ENCODE measurements at regions not wholly inside any gene's neighbourhood (a gene's known extent, or its start where the extent isn't known, plus 50 kb on each side); places are given as distances from the start of the nearest gene placed in this dataset.
A peak's percentile ranks its signal among the peaks of the same experiment; 100 is the strongest.

GRCh38 chr1:175839779-175840669, 96.6 kb upstream of the TNR start:
- Histone ChIP-seq H3K27ac (no peak overlapping the region), H3K4me1 (ENCODE audit: low read depth) (peaks cover 16% of the 10 kb centered on the region), H3K27me3 (no peaks in the 10 kb centered on the region), H3K4me3 (no peak overlapping the region), H3K36me3 (no peaks in the 10 kb centered on the region), H3K9me3 (ENCODE audit: low read depth) (no peaks in the 10 kb centered on the region)
- DNase-seq (ENCODE audit: low read depth in 1 of 2, low spot score in 1 of 2), result peak in 1 of 2 donors; percentile 27
- no peak for TF ChIP-seq CTCF (IDR thresholded peaks at IDR 0.05; ENCODE audit: low read depth, low read length)

- DNase-seq (ENCODE audit: low read depth in 1 of 2, low spot score in 1 of 2), result no peak
- H3K27ac ChIP-seq, result no peak overlapping the region
- no peak for TF ChIP-seq CTCF (IDR thresholded peaks at IDR 0.05; ENCODE audit: low read depth, low read length)
Observed at GRCh38 chr1:175834597-175834996, 91.2 kb upstream of the TNR start.

GRCh38 chr1:175833951-175834350, 90.6 kb upstream of the TNR start:
- H3K4me3 ChIP-seq, result no peak overlapping the region
- no peak overlapping the region for H3K27ac ChIP-seq
- peaks cover 11% of the 10 kb centered on the region for H3K4me1 ChIP-seq (ENCODE audit: low read depth)
- no peak for TF ChIP-seq CTCF (IDR thresholded peaks at IDR 0.05; ENCODE audit: low read depth, low read length)
- H3K36me3 ChIP-seq, result no peaks in the 10 kb centered on the region
- H3K9me3 ChIP-seq (ENCODE audit: low read depth), result no peaks in the 10 kb centered on the region
- H3K27me3 ChIP-seq, result no peaks in the 10 kb centered on the region
- no peak for DNase-seq (ENCODE audit: low read depth in 1 of 2, low spot score in 1 of 2)

More at GRCh38 chr1:175834597-175834996, 91.2 kb upstream of the TNR start:
- H3K9me3 ChIP-seq (ENCODE audit: low read depth), result no peaks in the 10 kb centered on the region
- H3K4me1 ChIP-seq (ENCODE audit: low read depth), result peaks cover 14% of the 10 kb centered on the region
- no peaks in the 10 kb centered on the region for H3K27me3 ChIP-seq
- no peak overlapping the region for H3K4me3 ChIP-seq
- H3K36me3 ChIP-seq, result no peaks in the 10 kb centered on the region

- no peaks in the 10 kb centered on the region for H3K27me3 ChIP-seq
- no peaks in the 10 kb centered on the region for H3K9me3 ChIP-seq (ENCODE audit: low read depth)
- H3K27ac ChIP-seq, result no peak overlapping the region
- no peak for DNase-seq (ENCODE audit: low read depth in 1 of 2, low spot score in 1 of 2)
- no peaks in the 10 kb centered on the region for H3K36me3 ChIP-seq
- H3K4me1 ChIP-seq (ENCODE audit: low read depth), result peaks cover 11% of the 10 kb centered on the region
- no peak overlapping the region for H3K4me3 ChIP-seq
- no peak for TF ChIP-seq CTCF (IDR thresholded peaks at IDR 0.05; ENCODE audit: low read depth, low read length)
Observed at GRCh38 chr1:175833502-175833901, 90.1 kb upstream of the TNR start.

GRCh38 chr1:175830500-175830899, 87.1 kb upstream of the TNR start:
- H3K4me3 ChIP-seq, result no peak overlapping the region
- H3K27me3 ChIP-seq, result no peaks in the 10 kb centered on the region
- H3K27ac ChIP-seq, result no peak overlapping the region
- DNase-seq (ENCODE audit: low read depth in 1 of 2, low spot score in 1 of 2), result no peak
- H3K36me3 ChIP-seq, result no peaks in the 10 kb centered on the region
- no peak for TF ChIP-seq CTCF (IDR thresholded peaks at IDR 0.05; ENCODE audit: low read depth, low read length)
- H3K9me3 ChIP-seq (ENCODE audit: low read depth), result no peaks in the 10 kb centered on the region
- H3K4me1 ChIP-seq (ENCODE audit: low read depth), result peaks cover 6% of the 10 kb centered on the region

Measured in cardiac muscle cell (in vitro differentiated cells and primary cell).